ENCODE measurements at regions not wholly inside any gene's neighbourhood (a gene's known extent, or its start where the extent isn't known, plus 50 kb on each side); places are given as distances from the start of the nearest gene placed in this dataset.

DNA sequence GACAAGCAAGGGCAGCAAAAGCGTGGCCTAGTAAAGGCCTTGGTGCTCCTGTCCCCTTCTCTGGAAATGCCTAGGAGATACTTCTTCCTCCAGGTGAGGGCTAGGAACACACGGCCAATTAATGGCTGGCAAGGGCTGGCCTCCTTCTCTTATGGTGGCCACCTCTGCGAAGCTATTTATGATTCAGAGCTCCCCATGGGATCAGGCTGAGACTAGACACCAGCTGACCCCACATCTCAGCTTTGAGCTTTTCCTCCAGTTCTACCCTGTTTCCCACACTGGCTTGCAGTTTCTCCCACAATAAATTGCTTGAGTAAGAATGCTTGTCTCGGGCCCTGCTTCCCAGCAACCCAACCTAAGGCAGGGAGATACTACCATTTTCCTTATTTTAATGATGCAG is 53.7 kb downstream of the CAMK2N1 start:
- H3K9ac ChIP-seq (ENCODE audit: insufficient read depth in 1 of 2, low read length in 2 of 2): no peak overlapping the region
- no peaks in the 10 kb centered on the region for H3K9me3 ChIP-seq (ENCODE audit: control insufficient read depth in 4 of 4, insufficient read depth in 3 of 4, low read length in 3 of 4)
- WGBS, 2 donors: 80 to 89% methylated on average over 4 of the region's 4 CpGs
- H3K4me3 ChIP-seq: no peak overlapping the region
- H3K27me3 ChIP-seq (ENCODE audit: control insufficient read depth in 3 of 3, insufficient read depth in 3 of 3, low read length in 2 of 3): peaks cover 0 to 21% (median 0%) of the 10 kb centered on the region in 3 donors
- ATAC-seq (ENCODE audit: insufficient read depth, low FRiP score): no peak
- TF ChIP-seq, protein P1, sequence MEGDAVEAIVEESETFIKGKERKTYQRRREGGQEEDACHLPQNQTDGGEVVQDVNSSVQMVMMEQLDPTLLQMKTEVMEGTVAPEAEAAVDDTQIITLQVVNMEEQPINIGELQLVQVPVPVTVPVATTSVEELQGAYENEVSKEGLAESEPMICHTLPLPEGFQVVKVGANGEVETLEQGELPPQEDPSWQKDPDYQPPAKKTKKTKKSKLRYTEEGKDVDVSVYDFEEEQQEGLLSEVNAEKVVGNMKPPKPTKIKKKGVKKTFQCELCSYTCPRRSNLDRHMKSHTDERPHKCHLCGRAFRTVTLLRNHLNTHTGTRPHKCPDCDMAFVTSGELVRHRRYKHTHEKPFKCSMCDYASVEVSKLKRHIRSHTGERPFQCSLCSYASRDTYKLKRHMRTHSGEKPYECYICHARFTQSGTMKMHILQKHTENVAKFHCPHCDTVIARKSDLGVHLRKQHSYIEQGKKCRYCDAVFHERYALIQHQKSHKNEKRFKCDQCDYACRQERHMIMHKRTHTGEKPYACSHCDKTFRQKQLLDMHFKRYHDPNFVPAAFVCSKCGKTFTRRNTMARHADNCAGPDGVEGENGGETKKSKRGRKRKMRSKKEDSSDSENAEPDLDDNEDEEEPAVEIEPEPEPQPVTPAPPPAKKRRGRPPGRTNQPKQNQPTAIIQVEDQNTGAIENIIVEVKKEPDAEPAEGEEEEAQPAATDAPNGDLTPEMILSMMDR (IDR thresholded peaks at IDR 0.05; ENCODE audit: control extremely low read depth, extremely low read depth): no peak
- H3K36me3 ChIP-seq (ENCODE audit: control insufficient read depth in 4 of 4, insufficient read depth in 4 of 4, low read length in 4 of 4): no peaks in the 10 kb centered on the region
- no peak overlapping the region for H3K27ac ChIP-seq (ENCODE audit: low read depth in 1 of 2, low read length in 1 of 2)
- no peak for DNase-seq
- no peaks in the 10 kb centered on the region for H3K4me1 ChIP-seq (ENCODE audit: control insufficient read depth in 5 of 5, insufficient read depth in 5 of 5, low read length in 5 of 5)

DNA sequence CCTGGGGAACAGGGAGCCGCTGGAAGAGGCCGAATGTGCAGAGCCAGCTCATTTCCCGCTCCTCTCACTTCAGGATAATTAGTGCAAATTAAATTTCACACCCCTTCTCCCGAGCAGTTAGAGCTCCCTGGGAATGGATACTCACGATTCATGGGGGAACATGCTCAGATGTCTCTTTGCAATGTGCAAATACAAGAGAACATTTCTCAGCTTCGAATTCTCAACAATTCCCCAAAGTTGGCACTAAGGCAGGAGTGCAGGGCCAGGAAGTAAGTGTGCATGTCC is 54.9 kb downstream of the CAMK2N1 start:
- peaks cover 0 to 18% (median 0%) of the 10 kb centered on the region in 3 donors for H3K27me3 ChIP-seq (ENCODE audit: control insufficient read depth in 3 of 3, insufficient read depth in 3 of 3, low read length in 2 of 3)

GRCh38 chr1:20430355-20431175 is 55.4 kb downstream of the CAMK2N1 start:
- H3K27me3 ChIP-seq (ENCODE audit: control insufficient read depth in 3 of 3, insufficient read depth in 3 of 3, low read length in 2 of 3): peaks cover 0 to 16% (median 0%) of the 10 kb centered on the region in 3 donors
- 20 to 23% methylated on average over 12 of the region's 12 CpGs for WGBS, 2 donors
- DNase-seq: peak; percentile 61 to 67 (median 63)

More for the DNA sequence above, 54.9 kb downstream of the CAMK2N1 start:
- DNase-seq (no peak), ATAC-seq (ENCODE audit: insufficient read depth, low FRiP score) (no peak)
- Histone ChIP-seq H3K4me3 (no peak overlapping the region), H3K36me3 (ENCODE audit: control insufficient read depth in 4 of 4, insufficient read depth in 4 of 4, low read length in 4 of 4) (no peaks in the 10 kb centered on the region), H3K9me3 (ENCODE audit: control insufficient read depth in 4 of 4, insufficient read depth in 3 of 4, low read length in 3 of 4) (no peaks in the 10 kb centered on the region), H3K9ac (ENCODE audit: insufficient read depth in 1 of 2, low read length in 2 of 2) (no peak overlapping the region), H3K27ac (ENCODE audit: low read depth in 1 of 2, low read length in 1 of 2) (no peak overlapping the region), H3K4me1 (ENCODE audit: control insufficient read depth in 5 of 5, insufficient read depth in 5 of 5, low read length in 5 of 5) (no peaks in the 10 kb centered on the region)
- WGBS, 2 donors: 25 to 27% methylated on average over 6 of the region's 6 CpGs
- TF ChIP-seq, protein P1 (IDR thresholded peaks at IDR 0.05; ENCODE audit: control extremely low read depth, extremely low read depth): no peak

More at GRCh38 chr1:20430355-20431175, 55.4 kb downstream of the CAMK2N1 start:
- H3K27ac ChIP-seq (ENCODE audit: low read depth in 1 of 2, low read length in 1 of 2): no peak overlapping the region
- no peaks in the 10 kb centered on the region for H3K4me1 ChIP-seq (ENCODE audit: control insufficient read depth in 5 of 5, insufficient read depth in 5 of 5, low read length in 5 of 5)
- H3K9me3 ChIP-seq (ENCODE audit: control insufficient read depth in 4 of 4, insufficient read depth in 3 of 4, low read length in 3 of 4): peaks cover 0 to 1% (median 0%) of the 10 kb centered on the region in 4 donors
- no peak overlapping the region for H3K9ac ChIP-seq (ENCODE audit: insufficient read depth in 1 of 2, low read length in 2 of 2)
- no peaks in the 10 kb centered on the region for H3K36me3 ChIP-seq (ENCODE audit: control insufficient read depth in 4 of 4, insufficient read depth in 4 of 4, low read length in 4 of 4)
- no peak overlapping the region for H3K4me3 ChIP-seq
- no peak for ATAC-seq (ENCODE audit: insufficient read depth, low FRiP score)
- TF ChIP-seq, protein P1 (IDR thresholded peaks at IDR 0.05; ENCODE audit: control extremely low read depth, extremely low read depth): peak; percentile 1
